ENCODE measurements at regions not wholly inside any gene's neighbourhood (a gene's known extent, or its start where the extent isn't known, plus 50 kb on each side); places are given as distances from the start of the nearest gene placed in this dataset.

GRCh38 chr18:37861981-37862380, 296.4 kb upstream of the CELF4 start:
- no peak for TF ChIP-seq SUZ12 (IDR thresholded peaks at IDR 0.05; ENCODE audit: extremely low read depth, insufficient read depth, insufficient read length)
- TF ChIP-seq YY1 (IDR thresholded peaks at IDR 0.05; ENCODE audit: insufficient read depth, insufficient read length), result no peak
- TF ChIP-seq ZNF274 (IDR thresholded peaks at IDR 0.05; ENCODE audit: low read depth, low read length), result no peak

Measured in NT2/D1 (cell line).